Ovary (tissue), 3 donors: ENCODE measurements at regions not wholly inside any gene's neighbourhood (a gene's known extent, or its start where the extent isn't known, plus 50 kb on each side); places are given as distances from the start of the nearest gene placed in this dataset.
"Not testable (repeated sequence)": the region's sequence is repeated elsewhere in the genome, so short reads cannot be mapped to it uniquely, and the experiment has no call there.

Experiments
- POLR2A ChIP-seq: fragments of 450-650 bp; IDR thresholded peaks from one replicate; pipeline ENCODE4 v1.6.1; 2017; ENCODE audit warnings: antibody characterized with exemption, mild to moderate bottlenecking, moderate library complexity
- TF ChIP-seq, protein P1 (sequence below), 3 donors: fragments of 450-650 bp in 2 of 3; fragments of 200-600 bp in 1 of 3; IDR thresholded peaks; one replicate each; pipeline versions ENCODE4 v1.5.1 to v1.8.0; 2016 to 2022; ENCODE audit warnings: antibody characterized with exemption in 3 of 3, mild to moderate bottlenecking in 1 of 3
- donor health status: DM: no; HTN: no; CAD: no.

DNA sequence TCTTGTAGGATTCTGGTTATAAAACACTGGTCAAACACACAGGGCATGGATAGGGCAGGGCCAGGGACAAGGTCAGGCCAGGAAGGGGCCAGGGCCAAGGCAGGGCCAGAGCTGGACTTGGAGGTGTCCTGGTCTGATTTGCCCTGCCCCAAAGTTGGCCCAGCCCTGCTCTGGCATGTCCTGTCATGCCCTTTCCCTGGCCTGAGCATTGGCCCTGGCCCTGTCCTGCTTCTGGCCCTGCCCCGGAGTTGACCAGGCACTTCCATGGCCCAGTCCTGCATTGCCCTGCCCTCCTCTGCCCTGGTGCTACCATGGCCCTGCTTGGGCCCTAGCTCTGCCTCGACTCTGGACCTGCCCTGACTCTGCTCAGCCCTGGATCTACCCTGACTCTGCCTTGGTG is 536.6 kb downstream of the FOXD4L6 start:
- TF ChIP-seq, protein P1, sequence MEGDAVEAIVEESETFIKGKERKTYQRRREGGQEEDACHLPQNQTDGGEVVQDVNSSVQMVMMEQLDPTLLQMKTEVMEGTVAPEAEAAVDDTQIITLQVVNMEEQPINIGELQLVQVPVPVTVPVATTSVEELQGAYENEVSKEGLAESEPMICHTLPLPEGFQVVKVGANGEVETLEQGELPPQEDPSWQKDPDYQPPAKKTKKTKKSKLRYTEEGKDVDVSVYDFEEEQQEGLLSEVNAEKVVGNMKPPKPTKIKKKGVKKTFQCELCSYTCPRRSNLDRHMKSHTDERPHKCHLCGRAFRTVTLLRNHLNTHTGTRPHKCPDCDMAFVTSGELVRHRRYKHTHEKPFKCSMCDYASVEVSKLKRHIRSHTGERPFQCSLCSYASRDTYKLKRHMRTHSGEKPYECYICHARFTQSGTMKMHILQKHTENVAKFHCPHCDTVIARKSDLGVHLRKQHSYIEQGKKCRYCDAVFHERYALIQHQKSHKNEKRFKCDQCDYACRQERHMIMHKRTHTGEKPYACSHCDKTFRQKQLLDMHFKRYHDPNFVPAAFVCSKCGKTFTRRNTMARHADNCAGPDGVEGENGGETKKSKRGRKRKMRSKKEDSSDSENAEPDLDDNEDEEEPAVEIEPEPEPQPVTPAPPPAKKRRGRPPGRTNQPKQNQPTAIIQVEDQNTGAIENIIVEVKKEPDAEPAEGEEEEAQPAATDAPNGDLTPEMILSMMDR (IDR thresholded peaks at IDR 0.05) = not testable (repeated sequence)
- TF ChIP-seq POLR2A = not testable (repeated sequence)
